SU-DHL-6 (cell line): ENCODE measurements at regions not wholly inside any gene's neighbourhood (a gene's known extent, or its start where the extent isn't known, plus 50 kb on each side); places are given as distances from the start of the nearest gene placed in this dataset.

ENCODE experiments used
- H2AFZ ChIP-seq: fragments of 200-600 bp; sonication (generic); 2 replicates; pipeline ENCODE4 v1.6.1; 2014; ENCODE audit warnings: low read depth, mild to moderate bottlenecking, moderate library complexity, mixed read lengths, antibody characterized with exemption, low read length; ENCODE audit not compliant: severe bottlenecking
- H3F3A ChIP-seq: fragments of 200-600 bp; shearing (Covaris generic); 2 replicates; pipeline ENCODE4 v1.6.0; 2016; ENCODE audit warnings: antibody characterized with exemption, mild to moderate bottlenecking; ENCODE audit not compliant: insufficient read depth
- H3K27ac ChIP-seq: fragments of 200-600 bp; sonication (generic); 2 replicates; pipeline ENCODE4 v1.5.1; 2016; ENCODE audit warnings: low read depth, mild to moderate bottlenecking, low read length, moderate library complexity, mixed read lengths
- H3K27me3 ChIP-seq: fragments of 200-600 bp; sonication (generic), shearing (Covaris generic); 2 replicates; pipeline ENCODE4 v1.6.0; 2014; ENCODE audit warnings: mild to moderate bottlenecking, low read length
- H3K36me3 ChIP-seq: fragments of 200-600 bp; sonication (generic); 2 replicates; pipeline ENCODE4 v1.6.1; 2014; ENCODE audit warnings: mild to moderate bottlenecking, low read length, mixed read lengths
- H3K4me2 ChIP-seq: fragments of 300-600, 200-600 bp; shearing (Covaris generic), sonication (generic); 2 replicates; pipeline ENCODE4 v1.6.0; 2014; ENCODE audit warnings: low read length, low read depth, mild to moderate bottlenecking; ENCODE audit not compliant: poor library complexity, severe bottlenecking
- H3K4me3 ChIP-seq: fragments of 200-600 bp; sonication (generic); 2 replicates; pipeline ENCODE4 v1.5.1; 2014; ENCODE audit warnings: antibody characterized with exemption, low read length, mild to moderate bottlenecking, mixed read lengths; ENCODE audit not compliant: insufficient read depth, poor library complexity, severe bottlenecking
- H3K79me2 ChIP-seq: fragments of 200-600 bp; sonication (generic); 2 replicates; pipeline ENCODE4 v1.6.1; 2014; ENCODE audit warnings: mild to moderate bottlenecking, low read length, moderate library complexity; ENCODE audit not compliant: insufficient read depth
- H3K9ac ChIP-seq: fragments of 200-600 bp; sonication (generic); 2 replicates; pipeline ENCODE4 v1.7.0; 2014; ENCODE audit warnings: mild to moderate bottlenecking, low read length
- H3K9me2 ChIP-seq: fragments of 200-600 bp; sonication (generic); replicated peaks from 2 replicates; pipeline ENCODE4 v1.6.1; 2014; ENCODE audit warnings: low read length; ENCODE audit not compliant: insufficient read depth
- H3K9me3 ChIP-seq: fragments of 200-600 bp; sonication (generic); 2 replicates; pipeline ENCODE4 v1.6.1; 2014; ENCODE audit warnings: low read length, mixed read lengths; ENCODE audit not compliant: insufficient read depth
- H4K20me1 ChIP-seq: fragments of 200-600 bp; sonication (generic); 2 replicates; pipeline ENCODE4 v1.6.1; 2014; ENCODE audit warnings: low read depth, mild to moderate bottlenecking, antibody characterized with exemption, low read length, moderate library complexity, mixed read lengths
- EZH2phosphoT487 ChIP-seq: fragments of 200-600 bp; sonication (generic), shearing (Covaris generic); conservative IDR thresholded peaks from 2 replicates; pipeline ENCODE4 v1.6.1; 2018; ENCODE audit warnings: mild to moderate bottlenecking, antibody characterized with exemption, low read length, moderate library complexity, mixed read lengths
- TF ChIP-seq, protein P1 (sequence below): fragments of 200-600 bp; sonication (generic); IDR thresholded peaks from one replicate; pipeline ENCODE4 v1.5.1; 2017; ENCODE audit warnings: antibody characterized with exemption, mild to moderate bottlenecking, low read length, moderate library complexity; ENCODE audit not compliant: insufficient read depth, poor library complexity, severe bottlenecking

DNA sequence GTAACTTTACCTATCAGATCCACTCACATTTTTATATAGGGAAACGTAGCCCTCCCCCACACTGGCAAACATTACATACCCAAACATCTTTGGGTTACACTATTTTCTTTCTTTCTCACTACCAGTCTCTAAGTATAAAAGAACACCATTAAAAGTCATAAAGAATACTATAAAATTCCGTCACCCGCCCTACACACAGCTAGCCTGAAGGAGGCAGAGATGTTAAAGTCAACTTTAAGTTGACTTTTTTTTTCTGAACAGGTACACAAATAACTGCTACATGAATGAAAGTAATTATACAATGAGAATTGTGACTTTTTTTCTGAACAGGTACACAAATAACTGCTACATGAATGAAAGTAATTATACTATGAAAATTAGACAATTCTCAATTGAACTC lies 628.3 kb downstream of the NUP35 start:
- no peak for TF ChIP-seq EZH2phosphoT487
- TF ChIP-seq, protein P1, sequence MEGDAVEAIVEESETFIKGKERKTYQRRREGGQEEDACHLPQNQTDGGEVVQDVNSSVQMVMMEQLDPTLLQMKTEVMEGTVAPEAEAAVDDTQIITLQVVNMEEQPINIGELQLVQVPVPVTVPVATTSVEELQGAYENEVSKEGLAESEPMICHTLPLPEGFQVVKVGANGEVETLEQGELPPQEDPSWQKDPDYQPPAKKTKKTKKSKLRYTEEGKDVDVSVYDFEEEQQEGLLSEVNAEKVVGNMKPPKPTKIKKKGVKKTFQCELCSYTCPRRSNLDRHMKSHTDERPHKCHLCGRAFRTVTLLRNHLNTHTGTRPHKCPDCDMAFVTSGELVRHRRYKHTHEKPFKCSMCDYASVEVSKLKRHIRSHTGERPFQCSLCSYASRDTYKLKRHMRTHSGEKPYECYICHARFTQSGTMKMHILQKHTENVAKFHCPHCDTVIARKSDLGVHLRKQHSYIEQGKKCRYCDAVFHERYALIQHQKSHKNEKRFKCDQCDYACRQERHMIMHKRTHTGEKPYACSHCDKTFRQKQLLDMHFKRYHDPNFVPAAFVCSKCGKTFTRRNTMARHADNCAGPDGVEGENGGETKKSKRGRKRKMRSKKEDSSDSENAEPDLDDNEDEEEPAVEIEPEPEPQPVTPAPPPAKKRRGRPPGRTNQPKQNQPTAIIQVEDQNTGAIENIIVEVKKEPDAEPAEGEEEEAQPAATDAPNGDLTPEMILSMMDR = no peak
- Histone ChIP-seq H3K79me2 (no peaks in the 10 kb centered on the region), H3K9me2 (no peaks in the 10 kb centered on the region), H3K9ac (no peak overlapping the region), H3K27ac (no peak overlapping the region), H3K4me2 (no peak overlapping the region), H3F3A (no peaks in the 10 kb centered on the region), H3K4me3 (no peak overlapping the region), H3K9me3 (no peaks in the 10 kb centered on the region), H3K27me3 (no peaks in the 10 kb centered on the region), H2AFZ (no peak overlapping the region), H3K36me3 (no peaks in the 10 kb centered on the region), H4K20me1 (no peaks in the 10 kb centered on the region)

DNA sequence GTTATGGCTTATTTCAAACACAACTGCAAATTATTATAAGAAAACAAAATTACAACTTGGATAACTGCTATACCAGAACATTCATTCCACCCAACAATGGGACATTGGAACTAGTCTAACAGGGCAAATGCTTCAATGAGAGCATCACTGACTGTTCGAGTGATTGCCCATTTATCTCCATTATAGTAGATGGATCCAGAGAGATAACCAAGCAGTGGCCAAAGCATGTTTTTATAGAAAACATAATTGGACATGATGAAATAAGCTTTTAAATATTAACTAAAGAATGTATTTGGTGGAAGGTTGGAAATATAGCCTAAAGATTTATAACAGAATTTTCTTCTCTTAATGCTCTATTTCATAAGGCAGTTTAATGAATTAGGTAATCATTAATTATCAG lies 634.8 kb downstream of the NUP35 start:
- Histone ChIP-seq H3K9me3 (no peaks in the 10 kb centered on the region), H4K20me1 (no peaks in the 10 kb centered on the region), H3K79me2 (no peaks in the 10 kb centered on the region), H2AFZ (no peak overlapping the region), H3K9me2 (no peaks in the 10 kb centered on the region), H3K27ac (no peak overlapping the region), H3K27me3 (no peaks in the 10 kb centered on the region), H3K4me3 (no peak overlapping the region), H3K9ac (no peak overlapping the region), H3K36me3 (no peaks in the 10 kb centered on the region), H3F3A (no peaks in the 10 kb centered on the region), H3K4me2 (no peak overlapping the region)
- TF ChIP-seq, protein P1 = no peak
- TF ChIP-seq EZH2phosphoT487 = no peak

DNA sequence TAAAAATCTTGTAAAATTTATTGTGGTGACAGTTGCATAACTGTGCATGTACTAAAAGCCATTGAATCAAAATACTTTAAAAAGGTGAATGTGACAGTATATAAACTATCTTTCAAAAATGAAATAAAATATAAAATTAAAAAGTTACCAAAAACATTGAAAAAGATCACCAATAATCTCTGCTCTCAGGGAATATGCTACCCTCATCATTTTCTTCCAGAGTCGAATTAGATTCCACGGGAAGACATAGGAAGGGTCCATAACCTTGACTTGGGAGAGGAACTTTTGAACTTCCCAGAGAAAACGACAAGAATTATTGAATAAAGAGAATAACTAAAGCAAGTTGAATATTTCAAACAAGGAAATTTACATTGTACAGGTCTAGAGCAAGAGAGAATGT lies 649.5 kb downstream of the NUP35 start:
- no peak overlapping the region for H3K9ac ChIP-seq
- H2AFZ ChIP-seq = no peak overlapping the region
- TF ChIP-seq, protein P1 = no peak
- no peak for TF ChIP-seq EZH2phosphoT487
- H3K4me3 ChIP-seq = no peak overlapping the region
- H3K27me3 ChIP-seq = no peaks in the 10 kb centered on the region
- H4K20me1 ChIP-seq = no peaks in the 10 kb centered on the region
- no peaks in the 10 kb centered on the region for H3K36me3 ChIP-seq
- H3K79me2 ChIP-seq = no peaks in the 10 kb centered on the region
- H3F3A ChIP-seq = no peaks in the 10 kb centered on the region
- no peaks in the 10 kb centered on the region for H3K9me2 ChIP-seq
- no peaks in the 10 kb centered on the region for H3K9me3 ChIP-seq
- no peak overlapping the region for H3K4me2 ChIP-seq
- H3K27ac ChIP-seq = no peak overlapping the region
